ENCODE measurements at regions not wholly inside any gene's neighbourhood (a gene's known extent, or its start where the extent isn't known, plus 50 kb on each side); places are given as distances from the start of the nearest gene placed in this dataset.

- CTCF ChIA-PET: no interaction called here
- Histone ChIP-seq H3K36me3 (ENCODE audit: control insufficient read depth in 2 of 2, insufficient read depth in 1 of 2, low read length in 2 of 2) (no peaks in the 10 kb centered on the region), H3K4me3 (ENCODE audit: low read depth, low read length) (no peak overlapping the region), H3K27ac (ENCODE audit: extremely low read depth, low read depth, low read length) (no peak overlapping the region), H3K4me1 (ENCODE audit: control insufficient read depth, insufficient read depth, low read length) (no peaks in the 10 kb centered on the region), H3K9me3 (ENCODE audit: control insufficient read depth, insufficient read depth, low read depth, low read length) (no peaks in the 10 kb centered on the region)
- POLR2A ChIA-PET: no interaction called here
- no peak for TF ChIP-seq PRDM6 (tag by site-specific recombination; IDR thresholded peaks at IDR 0.05)
- no peak for TF ChIP-seq ZFP37 (tag by site-specific recombination; IDR thresholded peaks at IDR 0.05)
- TF ChIP-seq PBX3 (CRISPR knock-in tag; IDR thresholded peaks at IDR 0.05): no peak
- no peak for TF ChIP-seq ZSCAN16 (tag by site-specific recombination; IDR thresholded peaks at IDR 0.05)
- no peak for TF ChIP-seq ZNF184 (tag by site-specific recombination; IDR thresholded peaks at IDR 0.05)
- TF ChIP-seq GLIS1 (tag by site-specific recombination; IDR thresholded peaks at IDR 0.05): no peak
Observed at GRCh38 chr5:67827541-67827940, 388.0 kb upstream of the PIK3R1 start.

GRCh38 chr5:67824852-67825251 is 390.7 kb upstream of the PIK3R1 start:
- ChIA-PET POLR2A (no interaction called here), CTCF (no interaction called here)
- no peak for TF ChIP-seq SCRT1 (tag by site-specific recombination; IDR thresholded peaks at IDR 0.05; ENCODE audit: borderline replicate concordance)
- no peak for TF ChIP-seq ZNF133 (tag by site-specific recombination; IDR thresholded peaks at IDR 0.05)
- TF ChIP-seq ZNF768 (tag by site-specific recombination; IDR thresholded peaks at IDR 0.05): no peak
- TF ChIP-seq ZNF785 (tag by site-specific recombination; IDR thresholded peaks at IDR 0.05): no peak
- no peak for TF ChIP-seq ZNF404 (tag by site-specific recombination; IDR thresholded peaks at IDR 0.05)
- no peak for TF ChIP-seq ZIC2 (tag by site-specific recombination; IDR thresholded peaks at IDR 0.05)
- TF ChIP-seq KLF16 (tag by site-specific recombination; IDR thresholded peaks at IDR 0.05): no peak
- TF ChIP-seq ZNF549 (tag by site-specific recombination; IDR thresholded peaks at IDR 0.05): no peak
- TF ChIP-seq ZNF488 (tag by site-specific recombination; IDR thresholded peaks at IDR 0.05): no peak
- TF ChIP-seq INSM2 (tag by site-specific recombination; IDR thresholded peaks at IDR 0.05): no peak
- TF ChIP-seq SP3 (tag by site-specific recombination; IDR thresholded peaks at IDR 0.05): no peak
- no peak for TF ChIP-seq ZNF155 (tag by site-specific recombination; IDR thresholded peaks at IDR 0.05)
- no peak for TF ChIP-seq ZNF24 (tag by site-specific recombination; IDR thresholded peaks at IDR 0.05)
- no peak for TF ChIP-seq ZEB2 (tag by site-specific recombination; IDR thresholded peaks at IDR 0.05)
- no peak for TF ChIP-seq ZNF558 (tag by site-specific recombination; IDR thresholded peaks at IDR 0.05)
- TF ChIP-seq REPIN1 (tag by site-specific recombination; IDR thresholded peaks at IDR 0.05; ENCODE audit: low read depth): no peak
- TF ChIP-seq KLF8 (tag by site-specific recombination; IDR thresholded peaks at IDR 0.05): no peak
- TF ChIP-seq TRIM28 (IDR thresholded peaks at IDR 0.05; ENCODE audit: borderline replicate concordance, low read length): no peak
- no peak for TF ChIP-seq ZSCAN23 (tag by site-specific recombination; IDR thresholded peaks at IDR 0.05)
- TF ChIP-seq ZNF560 (tag by site-specific recombination; IDR thresholded peaks at IDR 0.05; ENCODE audit: borderline replicate concordance): no peak
- H3K4me1 ChIP-seq (ENCODE audit: control insufficient read depth, insufficient read depth, low read length): no peaks in the 10 kb centered on the region
- H3K27ac ChIP-seq (ENCODE audit: extremely low read depth, low read depth, low read length): no peak overlapping the region
- no peak overlapping the region for H3K4me3 ChIP-seq (ENCODE audit: low read depth, low read length)
- no peaks in the 10 kb centered on the region for H3K36me3 ChIP-seq (ENCODE audit: control insufficient read depth in 2 of 2, insufficient read depth in 1 of 2, low read length in 2 of 2)
- no peaks in the 10 kb centered on the region for H3K9me3 ChIP-seq (ENCODE audit: control insufficient read depth, insufficient read depth, low read depth, low read length)

All from HEK293 (cell line).